ENCODE measurements at regions not wholly inside any gene's neighbourhood (a gene's known extent, or its start where the extent isn't known, plus 50 kb on each side); places are given as distances from the start of the nearest gene placed in this dataset.

DNA sequence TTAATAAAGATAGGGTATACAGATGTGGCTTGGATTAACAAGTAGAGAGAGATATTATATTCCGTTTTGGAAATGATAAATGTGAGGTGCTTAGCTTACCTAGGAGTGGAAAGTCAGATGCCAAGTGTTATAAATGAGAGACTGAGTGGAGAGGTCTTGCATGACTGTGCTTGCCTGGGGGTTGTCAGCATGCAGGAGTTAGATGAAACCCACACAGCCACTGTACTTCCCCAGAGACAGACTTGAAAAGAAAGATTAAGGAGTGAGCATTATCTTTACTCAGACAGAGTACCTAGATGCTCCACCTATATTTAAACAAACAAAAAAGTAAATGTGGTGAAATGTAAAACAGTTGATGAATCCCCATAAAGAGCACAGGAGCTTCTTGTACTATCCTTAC lies 482.7 kb downstream of the RIT2 start:
- TF ChIP-seq EZH2phosphoT487 (IDR thresholded peaks at IDR 0.05; ENCODE audit: insufficient read depth, low read depth), result no peak
- TF ChIP-seq EZH2 (IDR thresholded peaks at IDR 0.05; ENCODE audit: insufficient read depth, poor library complexity, severe bottlenecking), result no peak
